ENCODE measurements at regions not wholly inside any gene's neighbourhood (a gene's known extent, or its start where the extent isn't known, plus 50 kb on each side); places are given as distances from the start of the nearest gene placed in this dataset.

GRCh38 chr1:67609577-67610341 lies 75.2 kb upstream of the GADD45A start:
- TF ChIP-seq POLR2AphosphoS5 (IDR thresholded peaks at IDR 0.05): no peak
- TF ChIP-seq CTCF (IDR thresholded peaks at IDR 0.05): no peak
- TF ChIP-seq POLR2A (IDR thresholded peaks at IDR 0.05): no peak

Measured in sigmoid colon (tissue), 4 donors.